Suprapubic skin (tissue), 4 donors: ENCODE measurements at regions not wholly inside any gene's neighbourhood (a gene's known extent, or its start where the extent isn't known, plus 50 kb on each side); places are given as distances from the start of the nearest gene placed in this dataset.

Source experiments
- CTCF ChIP-seq, 2 donors: fragments of 200-600 bp in 1 of 2; fragments of 450-650 bp in 1 of 2; sonication (generic) in 1 of 2; IDR thresholded peaks; one replicate each; pipeline ENCODE4 v1.5.1; 2016 to 2019; ENCODE audit warnings: antibody characterized with exemption in 2 of 2, mild to moderate bottlenecking in 1 of 2, moderate library complexity in 1 of 2
- POLR2A ChIP-seq, 2 donors: fragments of 450-650 bp; IDR thresholded peaks; one replicate each; pipeline ENCODE4 v1.6.1; 2017; ENCODE audit warnings: antibody characterized with exemption in 2 of 2, mild to moderate bottlenecking in 2 of 2, moderate library complexity in 2 of 2
- POLR2AphosphoS5 ChIP-seq, 3 donors: sonication (generic); formaldehyde crosslinking; IDR thresholded peaks; one replicate each; pipeline ENCODE4 v1.6.1; 2017; ENCODE audit warnings: antibody characterized with exemption in 3 of 3

GRCh38 chr11:69931060-69931910 lies 112.1 kb upstream of the FGF3 start:
- no peak for TF ChIP-seq CTCF (IDR thresholded peaks at IDR 0.05)
- no peak for TF ChIP-seq POLR2A (IDR thresholded peaks at IDR 0.05)
- no peak for TF ChIP-seq POLR2AphosphoS5 (IDR thresholded peaks at IDR 0.05)
